ENCODE measurements at regions not wholly inside any gene's neighbourhood (a gene's known extent, or its start where the extent isn't known, plus 50 kb on each side); places are given as distances from the start of the nearest gene placed in this dataset.

DNA sequence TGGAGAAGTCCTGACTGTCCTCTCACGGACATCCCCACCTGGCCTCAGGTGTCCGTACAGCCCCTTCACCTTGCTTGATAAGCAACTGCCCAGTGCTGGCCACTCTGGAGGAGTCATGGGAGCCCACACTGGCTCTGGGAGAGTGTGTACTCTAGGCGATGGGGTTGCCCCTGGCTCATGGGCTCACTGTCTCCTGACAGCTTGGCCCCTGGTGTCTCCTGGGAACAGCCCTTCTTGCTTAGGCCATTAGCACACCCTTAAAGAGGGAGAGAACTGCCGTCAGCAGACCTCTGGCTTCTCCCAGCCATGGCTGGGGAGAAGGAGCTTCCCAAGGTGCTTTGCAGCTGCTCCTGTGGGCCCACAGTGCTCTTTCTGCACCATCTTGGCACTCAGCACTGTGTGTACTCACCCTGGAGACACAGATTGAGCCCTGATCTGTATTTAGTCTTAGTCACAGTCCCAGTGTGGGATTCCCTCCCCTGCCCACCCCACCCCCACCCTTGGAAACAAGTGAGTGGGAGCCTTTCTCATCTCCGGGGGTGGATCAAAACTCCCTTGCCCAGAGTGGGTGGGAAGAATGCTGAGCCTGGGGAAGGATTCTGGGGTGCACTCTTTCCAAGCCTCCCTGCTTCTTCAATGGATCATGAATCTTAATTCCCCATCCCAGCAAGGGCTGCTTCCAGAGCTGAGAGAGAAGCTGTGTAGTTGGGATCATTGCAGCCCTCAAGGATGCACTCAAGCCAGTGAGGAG lies 83.5 kb upstream of the ADPGK start:
- TF ChIP-seq EZH2 (IDR thresholded peaks at IDR 0.05; ENCODE audit: borderline replicate concordance) (no peak), CTCF (IDR thresholded peaks at IDR 0.05; ENCODE audit: poor library complexity) (no peak), EZH2phosphoT487 (IDR thresholded peaks at IDR 0.05; ENCODE audit: low read depth, severe bottlenecking, unreplicated experiment) (no peak)
- no peaks in the 10 kb centered on the region for H3K27me3 ChIP-seq
- no peaks in the 10 kb centered on the region for H3K9me3 ChIP-seq (ENCODE audit: low read depth)
- H3K4me2 ChIP-seq, result no peak overlapping the region
- H4K20me1 ChIP-seq (ENCODE audit: insufficient read depth, poor library complexity, severe bottlenecking), result no peaks in the 10 kb centered on the region
- H3K9me2 ChIP-seq (replicated peaks; ENCODE audit: insufficient read depth), result no peaks in the 10 kb centered on the region
- no peaks in the 10 kb centered on the region for H3K4me1 ChIP-seq (ENCODE audit: insufficient read depth)
- H3K79me2 ChIP-seq, result no peaks in the 10 kb centered on the region
- no peak overlapping the region for H3K27ac ChIP-seq
- H3K36me3 ChIP-seq (replicated peaks; ENCODE audit: insufficient read depth, low read depth), result no peaks in the 10 kb centered on the region
- WGBS (ENCODE audit: low lambda C conversion rate, missing lambda C conversion rate), result 89% methylated on average over 4 of the region's 5 CpGs
- H2AFZ ChIP-seq, result no peak overlapping the region
- no peak for DNase-seq (ENCODE audit: low spot score)
- no peak overlapping the region for H3K4me3 ChIP-seq

DNA sequence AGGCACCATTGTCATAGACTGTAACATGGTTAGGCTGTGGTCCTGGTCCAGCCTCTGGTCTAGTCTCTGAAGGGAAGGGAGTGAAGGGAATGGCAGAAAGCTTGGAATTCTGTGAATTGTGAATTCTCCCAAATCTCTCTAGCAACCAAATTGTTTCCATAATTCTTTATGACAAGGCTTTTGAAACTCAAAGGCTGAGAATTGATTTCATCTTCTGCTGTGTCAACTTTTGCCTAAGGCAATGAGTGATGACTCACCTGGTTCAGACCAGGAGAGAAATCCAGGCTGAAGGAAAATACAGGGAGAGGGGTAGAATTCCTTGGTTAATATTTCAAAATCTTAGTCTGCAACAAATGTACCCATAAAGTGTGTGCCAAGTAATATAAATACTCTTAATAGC lies 82.6 kb upstream of the ADPGK start:
- no peaks in the 10 kb centered on the region for H3K79me2 ChIP-seq
- no peak overlapping the region for H2AFZ ChIP-seq
- DNase-seq (ENCODE audit: low spot score), result no peak
- no peak overlapping the region for H3K27ac ChIP-seq
- H3K36me3 ChIP-seq (replicated peaks; ENCODE audit: insufficient read depth, low read depth), result no peaks in the 10 kb centered on the region
- no peaks in the 10 kb centered on the region for H4K20me1 ChIP-seq (ENCODE audit: insufficient read depth, poor library complexity, severe bottlenecking)
- no peaks in the 10 kb centered on the region for H3K9me2 ChIP-seq (replicated peaks; ENCODE audit: insufficient read depth)
- TF ChIP-seq EZH2phosphoT487 (IDR thresholded peaks at IDR 0.05; ENCODE audit: low read depth, severe bottlenecking, unreplicated experiment), result no peak
- no peak for TF ChIP-seq EZH2 (IDR thresholded peaks at IDR 0.05; ENCODE audit: borderline replicate concordance)
- no peak for TF ChIP-seq CTCF (IDR thresholded peaks at IDR 0.05; ENCODE audit: poor library complexity)
- no peak overlapping the region for H3K4me3 ChIP-seq
- H3K4me1 ChIP-seq (ENCODE audit: insufficient read depth), result no peaks in the 10 kb centered on the region
- H3K27me3 ChIP-seq, result no peaks in the 10 kb centered on the region
- no peak overlapping the region for H3K4me2 ChIP-seq
- no peaks in the 10 kb centered on the region for H3K9me3 ChIP-seq (ENCODE audit: low read depth)

- Histone ChIP-seq H3K27ac (no peak overlapping the region), H2AFZ (no peak overlapping the region), H3K9me3 (ENCODE audit: low read depth) (no peaks in the 10 kb centered on the region), H3K36me3 (replicated peaks; ENCODE audit: insufficient read depth, low read depth) (no peaks in the 10 kb centered on the region), H3K4me1 (ENCODE audit: insufficient read depth) (no peaks in the 10 kb centered on the region), H3K79me2 (no peaks in the 10 kb centered on the region), H3K27me3 (no peaks in the 10 kb centered on the region), H4K20me1 (ENCODE audit: insufficient read depth, poor library complexity, severe bottlenecking) (no peaks in the 10 kb centered on the region), H3K4me2 (no peak overlapping the region), H3K4me3 (no peak overlapping the region), H3K9me2 (replicated peaks; ENCODE audit: insufficient read depth) (no peaks in the 10 kb centered on the region)
- TF ChIP-seq EZH2 (IDR thresholded peaks at IDR 0.05; ENCODE audit: borderline replicate concordance), result no peak
- no peak for TF ChIP-seq CTCF (IDR thresholded peaks at IDR 0.05; ENCODE audit: poor library complexity)
- TF ChIP-seq EZH2phosphoT487 (IDR thresholded peaks at IDR 0.05; ENCODE audit: low read depth, severe bottlenecking, unreplicated experiment), result no peak
- DNase-seq (ENCODE audit: low spot score), result peak; percentile 35
- WGBS (ENCODE audit: low lambda C conversion rate, missing lambda C conversion rate), result 67% methylated on average over 5 of the region's 5 CpGs
Observed at GRCh38 chr15:72865486-72865885, 81.9 kb upstream of the ADPGK start.

Measured in hepatocyte (in vitro differentiated cells).